Uterus (tissue), 2 donors: ENCODE measurements at regions not wholly inside any gene's neighbourhood (a gene's known extent, or its start where the extent isn't known, plus 50 kb on each side); places are given as distances from the start of the nearest gene placed in this dataset.

Source experiments
- POLR2A ChIP-seq, 2 donors: fragments of 450-650 bp; IDR thresholded peaks; one replicate each; pipeline ENCODE4 v1.6.1; 2016; ENCODE audit warnings: antibody characterized with exemption in 2 of 2, mild to moderate bottlenecking in 1 of 2, moderate library complexity in 1 of 2
- TF ChIP-seq, protein P1 (sequence below), 4 experiments: fragments of 200-600 bp in 2 of 4; fragments of 450-650 bp in 2 of 4; sonication (generic) in 2 of 4; IDR thresholded peaks; one replicate each; pipeline ENCODE4 v1.5.1; 2016 to 2019; ENCODE audit warnings: antibody characterized with exemption in 4 of 4, mild to moderate bottlenecking in 2 of 4, moderate library complexity in 1 of 4

DNA sequence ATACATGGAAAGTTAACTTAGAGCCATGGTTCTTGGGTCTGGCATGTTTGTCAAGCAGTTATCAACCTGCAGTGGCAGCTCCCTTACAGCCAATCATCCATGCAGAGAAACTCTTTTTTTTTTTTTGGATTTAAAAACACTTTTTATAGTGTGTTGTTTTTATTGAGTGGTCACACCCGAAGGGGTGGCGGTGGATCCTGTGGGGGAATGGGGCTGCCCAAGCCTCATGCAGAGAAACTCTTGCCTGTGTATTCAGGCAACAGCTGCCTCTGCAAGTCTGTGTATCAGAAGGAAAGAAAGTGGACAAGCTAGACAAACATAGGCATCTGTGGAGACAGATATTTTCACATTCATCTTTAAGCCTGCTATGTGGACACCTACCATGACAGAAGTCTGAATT is 104.8 kb downstream of the GLUL start:
- no peak for TF ChIP-seq POLR2A (IDR thresholded peaks at IDR 0.05)
- TF ChIP-seq, protein P1, sequence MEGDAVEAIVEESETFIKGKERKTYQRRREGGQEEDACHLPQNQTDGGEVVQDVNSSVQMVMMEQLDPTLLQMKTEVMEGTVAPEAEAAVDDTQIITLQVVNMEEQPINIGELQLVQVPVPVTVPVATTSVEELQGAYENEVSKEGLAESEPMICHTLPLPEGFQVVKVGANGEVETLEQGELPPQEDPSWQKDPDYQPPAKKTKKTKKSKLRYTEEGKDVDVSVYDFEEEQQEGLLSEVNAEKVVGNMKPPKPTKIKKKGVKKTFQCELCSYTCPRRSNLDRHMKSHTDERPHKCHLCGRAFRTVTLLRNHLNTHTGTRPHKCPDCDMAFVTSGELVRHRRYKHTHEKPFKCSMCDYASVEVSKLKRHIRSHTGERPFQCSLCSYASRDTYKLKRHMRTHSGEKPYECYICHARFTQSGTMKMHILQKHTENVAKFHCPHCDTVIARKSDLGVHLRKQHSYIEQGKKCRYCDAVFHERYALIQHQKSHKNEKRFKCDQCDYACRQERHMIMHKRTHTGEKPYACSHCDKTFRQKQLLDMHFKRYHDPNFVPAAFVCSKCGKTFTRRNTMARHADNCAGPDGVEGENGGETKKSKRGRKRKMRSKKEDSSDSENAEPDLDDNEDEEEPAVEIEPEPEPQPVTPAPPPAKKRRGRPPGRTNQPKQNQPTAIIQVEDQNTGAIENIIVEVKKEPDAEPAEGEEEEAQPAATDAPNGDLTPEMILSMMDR (IDR thresholded peaks at IDR 0.05): no peak
